ENCODE measurements at regions not wholly inside any gene's neighbourhood (a gene's known extent, or its start where the extent isn't known, plus 50 kb on each side); places are given as distances from the start of the nearest gene placed in this dataset.

DNA sequence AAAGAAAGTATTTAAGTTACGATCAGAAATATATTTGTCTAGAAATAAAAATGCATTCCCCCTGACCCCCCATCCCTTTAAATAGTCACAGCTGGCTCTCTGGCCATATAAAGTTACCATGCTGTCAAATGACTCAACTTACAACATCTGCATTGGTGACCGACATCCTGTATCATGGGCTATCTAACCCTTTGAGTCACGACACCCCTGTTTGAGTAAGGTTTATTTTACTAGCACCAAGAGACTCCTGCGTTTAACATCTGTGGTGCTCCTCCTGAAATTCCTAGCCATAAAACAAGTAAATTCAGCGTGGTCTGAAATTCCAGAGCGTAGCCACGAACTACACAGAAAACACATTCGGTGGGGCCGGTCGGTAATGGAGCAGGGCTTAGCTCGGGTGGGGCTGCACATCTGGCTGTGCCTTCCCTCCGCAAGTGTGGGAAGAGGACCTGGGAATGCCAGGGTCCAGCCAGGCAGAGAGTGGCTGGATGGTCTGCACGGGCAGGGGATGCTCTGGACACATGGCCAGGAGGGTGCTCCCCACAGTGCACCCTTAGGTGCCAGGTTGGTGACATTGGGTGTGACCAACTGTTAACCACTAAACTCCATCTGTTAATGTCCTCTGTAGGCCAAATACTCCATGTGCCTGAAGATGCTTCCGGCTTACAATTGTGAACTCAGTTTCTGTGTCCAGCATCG is 53.0 kb upstream of the CLDN14 start:
- Histone ChIP-seq H3K27ac (no peak overlapping the region), H3K36me3 (no peaks in the 10 kb centered on the region), H3K27me3 (no peaks in the 10 kb centered on the region), H3K9ac (ENCODE audit: low read depth in 2 of 2, low read length in 2 of 2) (no peak overlapping the region), H3K4me1 (no peaks in the 10 kb centered on the region), H3K4me3 (no peak overlapping the region), H3K9me3 (no peaks in the 10 kb centered on the region)
- intact Hi-C loops (cut with DNase I): no loop called here
- TF ChIP-seq CTCF (IDR thresholded peaks at IDR 0.05): no peak
- DNase-seq: no peak

DNA sequence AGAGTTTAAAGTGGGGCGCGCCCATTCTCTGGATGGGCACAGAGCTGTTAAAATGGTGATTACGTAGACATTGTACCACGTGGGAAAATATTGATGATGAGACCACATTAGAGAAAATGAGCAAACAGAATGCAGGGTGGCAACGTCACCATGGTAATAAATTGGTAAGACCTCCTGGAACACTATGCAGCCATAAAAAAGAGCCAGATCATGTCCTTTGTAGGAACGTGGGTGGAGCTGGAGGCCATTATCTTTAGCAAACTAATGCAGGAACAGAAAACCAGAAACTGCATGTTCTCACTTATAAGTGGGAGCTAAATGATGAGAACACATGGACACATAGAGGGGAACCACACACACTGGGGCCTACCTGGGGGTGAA is 53.5 kb upstream of the CLDN14 start:
- Histone ChIP-seq H3K9ac (ENCODE audit: low read depth in 2 of 2, low read length in 2 of 2) (no peak overlapping the region), H3K4me1 (no peaks in the 10 kb centered on the region), H3K27ac (no peak overlapping the region), H3K27me3 (no peaks in the 10 kb centered on the region), H3K36me3 (no peaks in the 10 kb centered on the region), H3K4me3 (no peak overlapping the region), H3K9me3 (no peaks in the 10 kb centered on the region)
- TF ChIP-seq CTCF (IDR thresholded peaks at IDR 0.05): no peak
- DNase-seq: no peak
- intact Hi-C loops (cut with DNase I): no loop called here

- no peak for TF ChIP-seq CTCF (IDR thresholded peaks at IDR 0.05)
- Histone ChIP-seq H3K9me3 (no peaks in the 10 kb centered on the region), H3K27ac (no peak overlapping the region), H3K27me3 (no peaks in the 10 kb centered on the region), H3K4me3 (no peak overlapping the region), H3K9ac (ENCODE audit: low read depth in 2 of 2, low read length in 2 of 2) (no peak overlapping the region), H3K36me3 (no peaks in the 10 kb centered on the region), H3K4me1 (no peaks in the 10 kb centered on the region)
- intact Hi-C loops (cut with DNase I): no loop called here
- DNase-seq: no peak
Observed at GRCh38 chr21:36534656-36535055, 54.7 kb upstream of the CLDN14 start.

DNA sequence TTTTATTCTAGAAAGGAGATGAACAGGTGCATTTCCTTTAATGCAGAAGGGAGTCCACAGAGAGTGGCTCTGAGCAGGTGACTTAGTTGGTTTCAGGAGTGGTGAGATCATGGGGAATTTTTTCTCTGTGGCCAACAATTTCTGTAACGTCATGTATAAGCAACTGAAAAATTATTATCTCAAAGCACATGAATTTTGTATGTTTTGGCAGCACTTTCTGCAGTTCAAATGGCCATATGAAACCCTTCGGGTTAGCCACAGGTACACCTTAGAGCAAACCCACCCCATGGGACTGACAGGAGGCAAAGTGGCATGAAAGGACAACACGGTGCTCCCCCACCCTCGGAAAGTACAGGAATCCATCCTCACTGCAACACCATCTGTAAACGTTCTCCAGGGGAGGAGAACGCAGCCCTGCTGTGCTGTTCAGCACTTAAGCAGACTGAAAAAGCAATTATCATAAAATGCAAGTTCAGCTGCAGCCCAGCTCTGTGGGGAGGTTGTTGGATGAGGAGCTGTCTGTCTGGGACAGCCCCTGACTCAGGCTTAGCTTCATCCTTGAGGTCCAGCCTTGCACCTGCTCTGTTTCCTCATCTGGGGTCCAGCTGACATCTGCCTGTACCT is 55.8 kb upstream of the CLDN14 start:
- no peak for DNase-seq
- no peaks in the 10 kb centered on the region for H3K36me3 ChIP-seq
- H3K27ac ChIP-seq: no peak overlapping the region
- TF ChIP-seq CTCF (IDR thresholded peaks at IDR 0.05): no peak
- H3K4me1 ChIP-seq: no peaks in the 10 kb centered on the region
- H3K4me3 ChIP-seq: no peak overlapping the region
- no peaks in the 10 kb centered on the region for H3K9me3 ChIP-seq
- no peaks in the 10 kb centered on the region for H3K27me3 ChIP-seq
- intact Hi-C loops (cut with DNase I): no loop called here
- no peak overlapping the region for H3K9ac ChIP-seq (ENCODE audit: low read depth in 2 of 2, low read length in 2 of 2)

DNA sequence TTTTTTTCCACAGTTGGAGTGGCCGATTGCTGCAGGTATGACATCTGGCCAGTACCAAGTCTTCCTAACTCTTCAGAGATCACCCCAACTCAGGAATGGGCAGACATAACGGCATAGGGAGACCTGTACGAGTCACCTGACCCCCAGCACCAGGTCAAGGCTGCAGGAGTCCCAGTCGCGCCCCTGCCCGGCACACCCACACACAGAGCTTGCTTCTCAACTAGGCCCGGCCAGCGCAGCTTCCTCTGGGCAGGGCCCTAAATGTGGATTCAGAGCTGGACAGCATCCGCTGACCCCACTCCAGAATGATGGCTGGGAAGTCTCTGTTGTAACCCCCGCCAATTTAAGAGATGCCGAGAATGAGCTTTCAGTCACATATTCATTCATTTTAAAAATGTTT is 58.8 kb upstream of the CLDN14 start:
- no peak overlapping the region for H3K4me3 ChIP-seq
- no peak for TF ChIP-seq CTCF (IDR thresholded peaks at IDR 0.05)
- no peak overlapping the region for H3K9ac ChIP-seq (ENCODE audit: low read depth in 2 of 2, low read length in 2 of 2)
- H3K27ac ChIP-seq: no peak overlapping the region
- DNase-seq: no peak
- peaks cover 5% of the 10 kb centered on the region for H3K27me3 ChIP-seq
- no peaks in the 10 kb centered on the region for H3K36me3 ChIP-seq
- H3K4me1 ChIP-seq: no peaks in the 10 kb centered on the region
- intact Hi-C loops (cut with DNase I): no loop called here
- no peaks in the 10 kb centered on the region for H3K9me3 ChIP-seq
